NCI-H2171 (cell line): ENCODE measurements at regions not wholly inside any gene's neighbourhood (a gene's known extent, or its start where the extent isn't known, plus 50 kb on each side); places are given as distances from the start of the nearest gene placed in this dataset.
"Not testable (repeated sequence)": the region's sequence is repeated elsewhere in the genome, so short reads cannot be mapped to it uniquely, and the experiment has no call there.

Experiments
- DNase-seq: peaks from one replicate; lab custom pipeline; 2025; lab: John Stamatoyannopoulos, UW

GRCh38 chr2:56981554-56981953 is 797.8 kb downstream of the CCDC85A start:
- DNase-seq: no peak

- DNase-seq: no peak
These were observed 801.8 kb downstream of the CCDC85A start for GRCh38 chr2:56985609-56986008.

GRCh38 chr2:57022496-57022895 is 838.7 kb downstream of the CCDC85A start:
- no peak for DNase-seq

GRCh38 chr2:57044931-57045635 is 861.3 kb downstream of the CCDC85A start:
- no peak for DNase-seq

GRCh38 chr2:57049273-57049672 is 865.5 kb downstream of the CCDC85A start:
- no peak for DNase-seq

- no peak for DNase-seq
These were observed 866.2 kb downstream of the CCDC85A start for GRCh38 chr2:57050007-57050406.

GRCh38 chr2:57066301-57066700 is 882.5 kb downstream of the CCDC85A start:
- not testable (repeated sequence) for DNase-seq

GRCh38 chr2:57075226-57075625 is 891.4 kb downstream of the CCDC85A start:
- DNase-seq: no peak

GRCh38 chr2:57080035-57080434 is 896.2 kb downstream of the CCDC85A start:
- no peak for DNase-seq

GRCh38 chr2:57084697-57085281 is 901.0 kb downstream of the CCDC85A start:
- DNase-seq: no peak

GRCh38 chr2:57093020-57093419 is 909.2 kb downstream of the CCDC85A start:
- no peak for DNase-seq

GRCh38 chr2:57097855-57098254 is 914.1 kb downstream of the CCDC85A start:
- DNase-seq: no peak

- DNase-seq: no peak
These were observed 916.6 kb downstream of the CCDC85A start for GRCh38 chr2:57100436-57100835.

- DNase-seq: no peak
These were observed 921.9 kb downstream of the CCDC85A start for GRCh38 chr2:57105694-57106093.

- DNase-seq: no peak
These were observed 923.6 kb downstream of the CCDC85A start for GRCh38 chr2:57107353-57107752.

GRCh38 chr2:57111531-57111930 is 927.7 kb downstream of the CCDC85A start:
- DNase-seq: no peak

- no peak for DNase-seq
These were observed 927.5 kb upstream of the VRK2 start for GRCh38 chr2:57119141-57119540.

GRCh38 chr2:57126410-57126809 is 920.2 kb upstream of the VRK2 start:
- no peak for DNase-seq

- DNase-seq: no peak
These were observed 907.4 kb upstream of the VRK2 start for GRCh38 chr2:57139179-57139578.

GRCh38 chr2:57141269-57141668 is 905.3 kb upstream of the VRK2 start:
- no peak for DNase-seq

GRCh38 chr2:57146951-57147350 is 899.7 kb upstream of the VRK2 start:
- DNase-seq: no peak

- DNase-seq: no peak
These were observed 890.2 kb upstream of the VRK2 start for GRCh38 chr2:57156231-57156924.

GRCh38 chr2:57160976-57161375 is 885.6 kb upstream of the VRK2 start:
- no peak for DNase-seq
